ENCODE measurements at regions not wholly inside any gene's neighbourhood (a gene's known extent, or its start where the extent isn't known, plus 50 kb on each side); places are given as distances from the start of the nearest gene placed in this dataset.

DNA sequence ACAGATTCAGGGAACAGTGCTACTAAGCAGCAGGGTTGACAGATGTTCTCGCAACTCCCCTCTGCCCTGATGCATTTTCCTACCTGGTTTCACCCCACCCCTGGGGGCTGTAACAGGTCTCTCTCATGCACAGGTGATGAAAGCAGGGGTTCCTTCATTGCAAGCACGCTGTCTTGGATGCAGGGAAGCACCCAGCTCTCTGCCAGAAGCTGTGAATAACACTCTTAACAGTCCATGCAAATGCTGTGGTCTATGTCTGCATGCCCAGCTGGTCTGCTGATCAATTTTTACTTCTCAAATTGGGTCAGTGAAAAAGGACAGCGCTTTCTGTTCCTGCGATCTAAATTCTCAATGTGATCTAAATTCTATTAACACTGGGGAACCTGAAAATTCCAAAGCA, 246.3 kb upstream of the TSHZ3 start:
- no peak for TF ChIP-seq POLR2A (IDR thresholded peaks at IDR 0.05)
- TF ChIP-seq CTCF (IDR thresholded peaks at IDR 0.05): no peak
- TF ChIP-seq POLR2AphosphoS5 (IDR thresholded peaks at IDR 0.05; ENCODE audit: insufficient read depth in 1 of 2, low read depth in 1 of 2): no peak
